Activated CD4-positive, alpha-beta T cell treated with anti-CD3 and anti-CD28 coated beads, Interleukin-2, amount 50 U/mL, for 4 hours (primary cell): ENCODE measurements at regions not wholly inside any gene's neighbourhood (a gene's known extent, or its start where the extent isn't known, plus 50 kb on each side); places are given as distances from the start of the nearest gene placed in this dataset.

Experiments used
- DNase-seq, 2 experiments: peaks; one replicate each; pipeline ENCODE4 v3.0.0-alpha.2; 2020

DNA sequence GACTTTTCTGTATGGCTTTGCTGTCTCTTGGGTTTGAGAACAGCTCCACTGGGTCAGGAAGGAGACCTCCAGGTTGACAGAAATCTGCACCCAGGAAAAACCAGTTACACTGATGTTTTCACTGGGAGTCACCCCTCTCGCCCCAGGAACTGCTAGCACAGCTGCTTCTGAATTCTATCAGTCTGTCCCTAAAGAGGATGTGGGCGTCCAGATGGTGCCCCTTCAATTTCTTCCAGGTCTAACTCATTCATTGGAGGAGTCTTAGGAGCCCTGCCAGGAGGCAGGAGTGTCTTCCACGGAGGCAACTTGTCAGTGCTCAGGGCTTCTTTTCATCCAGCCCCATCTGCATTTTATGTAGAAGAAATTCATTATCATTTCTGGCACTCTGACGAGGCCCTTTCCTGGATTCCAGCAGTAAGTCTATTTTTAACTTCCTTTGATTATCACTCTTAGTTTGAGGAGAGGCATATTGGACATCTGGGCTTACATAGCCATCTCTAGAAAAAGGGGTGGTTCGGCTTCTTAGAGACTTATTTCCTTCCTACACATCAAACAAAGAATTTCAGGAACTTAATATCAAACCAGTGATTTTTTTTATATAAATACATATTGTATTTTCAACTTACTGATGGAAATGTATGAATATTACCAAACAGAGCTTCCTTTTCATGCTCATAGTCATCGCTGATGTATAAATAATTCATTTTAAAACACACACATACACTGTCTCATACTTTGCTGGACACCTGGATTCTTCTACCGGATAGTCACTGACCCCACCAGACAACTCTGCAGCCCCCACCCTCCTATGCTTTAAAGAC lies 148.8 kb downstream of the IRX2 start:
- no peak for DNase-seq

DNA sequence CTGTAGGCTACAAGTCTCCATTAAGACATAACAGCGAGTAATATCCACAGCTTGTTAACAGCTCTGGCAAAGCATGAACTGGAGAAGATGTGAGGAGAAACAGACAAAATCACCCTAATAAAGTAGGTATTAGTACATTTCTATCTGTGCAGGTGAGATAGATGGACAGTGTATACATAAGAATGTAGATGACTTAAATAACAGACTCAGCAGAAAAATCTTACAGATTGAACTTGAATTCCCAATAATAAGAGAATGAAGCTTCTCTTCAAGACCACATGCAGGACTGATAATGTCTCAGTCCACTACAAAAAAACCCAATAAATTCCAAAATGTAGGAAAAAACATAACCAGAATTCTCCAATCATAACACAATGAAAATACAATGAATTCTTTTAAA lies 153.0 kb downstream of the IRX2 start:
- no peak for DNase-seq

- DNase-seq, result no peak
Observed at GRCh38 chr5:2594701-2595100, 156.8 kb downstream of the IRX2 start.

GRCh38 chr5:2592766-2593165 lies 158.7 kb downstream of the IRX2 start:
- DNase-seq, result no peak

- no peak for DNase-seq
Observed at GRCh38 chr5:2591777-2592453, 159.6 kb downstream of the IRX2 start.

- no peak for DNase-seq
Observed at GRCh38 chr5:2588850-2589501, 162.5 kb downstream of the IRX2 start.

DNA sequence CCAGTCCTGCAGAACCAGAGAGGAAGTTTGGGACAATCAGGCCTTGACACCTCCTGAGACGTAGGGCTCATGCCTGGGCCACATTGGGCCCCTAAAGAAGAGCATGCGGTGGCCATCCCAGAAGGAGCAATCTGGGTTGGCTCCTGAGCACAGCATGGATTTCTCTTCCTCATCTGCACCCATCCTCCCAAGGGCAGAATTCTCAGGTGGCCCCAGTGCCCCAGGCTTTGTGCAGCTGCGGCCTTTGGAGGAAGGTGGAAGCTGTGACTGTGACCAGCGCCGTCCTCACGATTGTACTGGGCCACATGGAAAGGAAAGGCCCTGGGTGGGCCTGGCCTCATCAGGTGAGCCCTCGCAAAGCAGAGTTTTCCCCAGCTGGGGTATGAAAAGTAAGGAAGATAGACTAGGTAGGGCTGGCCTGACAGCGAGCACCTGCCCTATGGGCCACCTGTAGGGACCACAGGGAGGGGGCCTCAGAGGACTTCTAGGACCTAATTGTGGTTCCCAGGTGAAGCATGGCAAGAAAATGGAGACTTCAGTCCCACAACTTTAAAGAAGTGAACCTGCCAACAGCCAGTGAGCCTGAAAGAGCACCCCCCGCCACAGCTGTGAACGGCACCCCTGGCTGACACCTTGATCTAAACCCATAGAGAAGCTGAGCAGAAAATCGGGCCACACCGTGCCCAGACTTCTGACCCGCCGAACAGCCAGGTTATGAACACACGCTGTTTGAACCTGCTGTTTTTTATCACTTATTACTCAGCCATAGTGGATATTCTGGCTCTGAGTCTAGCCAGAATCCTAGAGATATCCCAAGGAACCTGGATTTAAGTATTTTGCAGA lies 164.1 kb downstream of the IRX2 start:
- no peak for DNase-seq

DNA sequence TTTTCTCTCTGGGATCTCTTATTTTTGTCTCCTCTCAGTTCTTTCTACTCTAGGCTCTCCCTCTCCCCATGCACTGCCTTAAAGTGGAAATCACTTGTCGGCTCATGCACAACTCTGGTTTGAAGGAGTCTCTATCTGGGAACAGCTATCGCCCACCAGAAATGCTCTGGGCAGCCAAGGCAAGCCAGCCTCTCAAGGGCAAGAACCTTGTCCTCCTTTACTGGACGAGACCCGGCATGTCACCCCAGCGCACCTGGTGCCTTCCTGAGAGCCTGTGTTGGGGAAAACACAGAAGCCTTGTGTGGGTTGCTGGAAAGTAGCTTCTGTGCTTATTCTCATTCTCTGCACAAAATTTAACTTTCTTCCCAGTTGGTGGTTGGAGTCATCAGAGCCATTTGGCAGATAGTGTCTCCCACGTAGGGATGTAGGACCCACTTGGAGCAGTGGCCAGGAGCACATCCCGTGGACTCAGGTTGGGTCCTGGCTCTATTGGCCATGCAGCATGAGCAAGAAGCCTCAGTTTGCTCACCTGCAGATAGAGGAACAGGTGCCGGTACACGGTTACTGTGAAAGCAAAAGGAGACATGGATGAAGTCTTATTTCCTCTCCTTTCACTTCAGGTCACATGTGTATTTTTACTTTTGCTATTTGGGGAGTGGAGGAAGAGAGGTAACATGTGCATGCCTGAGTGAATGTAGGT lies 165.3 kb downstream of the IRX2 start:
- no peak for DNase-seq

DNA sequence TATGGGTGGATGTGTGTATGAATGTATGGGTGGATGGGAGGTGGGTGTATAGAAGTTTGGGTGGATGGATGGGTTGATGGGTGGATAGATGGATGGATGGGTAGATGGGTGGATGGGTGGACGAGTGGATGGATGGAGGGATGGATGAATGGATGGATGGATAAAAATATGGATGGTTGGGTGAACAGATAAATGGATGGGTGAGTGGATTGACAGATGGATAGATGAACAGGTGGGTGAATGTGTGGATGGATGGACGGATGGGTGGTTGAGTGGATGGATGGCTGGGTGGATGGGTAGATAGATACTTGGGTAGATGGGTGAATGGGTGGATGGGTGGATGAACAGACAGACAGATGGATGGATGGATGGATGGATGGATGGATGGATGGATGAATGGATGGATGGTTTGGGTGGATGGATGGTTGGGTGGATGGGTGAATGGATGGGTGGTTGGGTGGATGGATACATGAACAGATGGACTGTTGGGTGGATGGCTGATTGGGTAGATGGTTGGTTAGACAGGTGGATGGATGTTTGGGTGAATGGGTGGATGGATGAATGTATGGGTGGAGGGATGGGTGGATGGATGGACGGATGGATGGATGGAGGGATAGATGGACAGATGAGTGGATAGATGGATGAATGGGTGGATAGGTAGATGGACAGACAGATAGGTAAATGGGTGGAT lies 166.8 kb downstream of the IRX2 start:
- DNase-seq, result no peak

DNA sequence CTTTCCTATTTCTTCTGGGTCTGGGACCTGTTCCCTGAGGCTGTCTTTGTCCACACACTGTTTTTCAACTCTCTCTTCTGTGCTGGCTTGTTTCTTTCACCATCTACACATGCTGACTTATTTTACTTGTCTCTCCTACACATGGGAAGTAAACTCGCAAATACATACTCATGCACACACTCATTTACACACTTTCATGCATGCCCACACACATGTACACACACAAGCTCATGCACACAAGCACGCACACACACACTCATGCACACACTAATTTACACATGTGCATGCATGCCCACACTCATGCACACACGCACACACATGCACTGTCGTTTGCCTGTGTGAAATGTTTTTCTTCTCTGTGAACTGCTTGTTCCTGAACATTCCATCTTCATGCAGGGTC lies 169.0 kb downstream of the IRX2 start:
- DNase-seq, result no peak

DNA sequence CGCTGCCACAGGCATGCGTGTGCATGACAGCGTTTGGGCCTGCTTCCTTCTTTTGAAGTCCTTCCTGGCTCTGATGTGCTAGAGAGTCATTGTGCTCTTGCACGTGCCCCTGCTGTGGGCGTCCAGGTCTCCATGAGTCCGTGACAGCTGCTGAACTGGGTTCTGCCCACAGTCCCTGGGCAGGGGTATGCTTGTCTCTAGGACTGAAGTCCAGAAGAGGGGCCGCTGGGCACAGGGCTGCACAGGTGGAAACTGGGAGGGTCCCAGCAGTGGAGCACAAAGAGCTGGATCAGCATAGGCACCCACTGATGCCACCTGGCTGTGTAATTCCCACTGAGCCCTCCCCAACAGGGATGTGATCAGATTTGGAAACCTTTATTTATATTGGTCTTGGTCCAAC lies 169.4 kb downstream of the IRX2 start:
- no peak for DNase-seq

GRCh38 chr5:2581418-2581817 lies 170.1 kb downstream of the IRX2 start:
- no peak for DNase-seq

- DNase-seq, result no peak
Observed at GRCh38 chr5:2579126-2579525, 172.4 kb downstream of the IRX2 start.

DNA sequence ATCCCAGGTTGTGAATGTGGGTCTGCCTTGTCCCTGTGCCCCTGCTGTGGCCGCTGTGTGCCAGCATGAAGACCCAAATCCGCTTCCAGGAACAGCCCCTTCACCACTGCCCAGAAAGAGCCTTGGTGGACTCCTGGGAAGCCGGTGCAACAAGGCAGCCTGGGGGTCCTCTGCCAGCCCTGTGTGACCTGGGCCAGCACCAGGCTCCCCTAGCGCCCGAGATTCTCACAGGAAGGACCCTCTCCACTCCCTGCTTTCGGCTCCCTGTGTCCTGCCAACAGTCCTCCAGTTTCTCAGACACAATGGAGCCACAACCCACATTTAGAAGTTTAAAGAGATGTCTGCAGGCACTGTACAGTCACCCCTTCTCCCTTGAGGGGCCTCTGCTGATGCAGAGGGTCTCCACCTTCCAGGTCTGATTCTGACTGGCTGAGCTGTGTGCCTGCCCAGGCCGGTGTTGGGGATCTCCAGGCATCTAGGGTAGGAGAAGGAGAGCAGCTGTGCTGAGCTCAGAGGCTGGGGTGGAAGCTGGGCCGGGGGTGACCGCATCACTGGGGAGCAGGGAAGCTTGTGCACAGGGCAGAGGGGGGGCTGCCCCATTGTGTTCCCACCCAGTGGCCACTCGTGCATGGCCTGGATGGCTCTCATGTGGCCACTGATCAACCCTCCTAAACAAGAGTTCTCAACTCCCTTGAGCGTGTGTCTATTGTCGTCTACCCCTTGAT lies 174.0 kb downstream of the IRX2 start:
- DNase-seq, result no peak

- no peak for DNase-seq
Observed at GRCh38 chr5:2576823-2577222, 174.7 kb downstream of the IRX2 start.

DNA sequence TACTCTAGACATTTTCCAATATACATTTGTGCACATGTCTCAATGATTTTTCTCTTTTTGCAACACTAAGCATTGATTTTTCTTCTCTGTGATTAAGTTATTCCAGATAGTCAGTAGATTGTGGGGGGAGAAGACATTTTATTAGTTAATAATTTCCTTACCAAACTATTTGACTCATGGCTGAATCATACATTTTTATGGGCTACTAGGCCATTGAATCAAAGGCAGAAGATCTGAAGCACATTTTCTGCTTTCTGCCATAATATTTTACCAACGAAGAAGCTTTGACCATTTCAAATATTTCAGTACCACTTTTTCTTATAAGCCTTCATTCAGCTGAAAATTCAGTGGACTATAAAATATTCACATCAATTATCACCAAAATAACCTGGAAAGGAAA lies 175.6 kb downstream of the IRX2 start:
- no peak for DNase-seq

- DNase-seq, result no peak
Observed at GRCh38 chr5:2575292-2575691, 176.2 kb downstream of the IRX2 start.

- no peak for DNase-seq
Observed at GRCh38 chr5:2574155-2574554, 177.3 kb downstream of the IRX2 start.

GRCh38 chr5:2570586-2570985 lies 180.9 kb downstream of the IRX2 start:
- no peak for DNase-seq

DNA sequence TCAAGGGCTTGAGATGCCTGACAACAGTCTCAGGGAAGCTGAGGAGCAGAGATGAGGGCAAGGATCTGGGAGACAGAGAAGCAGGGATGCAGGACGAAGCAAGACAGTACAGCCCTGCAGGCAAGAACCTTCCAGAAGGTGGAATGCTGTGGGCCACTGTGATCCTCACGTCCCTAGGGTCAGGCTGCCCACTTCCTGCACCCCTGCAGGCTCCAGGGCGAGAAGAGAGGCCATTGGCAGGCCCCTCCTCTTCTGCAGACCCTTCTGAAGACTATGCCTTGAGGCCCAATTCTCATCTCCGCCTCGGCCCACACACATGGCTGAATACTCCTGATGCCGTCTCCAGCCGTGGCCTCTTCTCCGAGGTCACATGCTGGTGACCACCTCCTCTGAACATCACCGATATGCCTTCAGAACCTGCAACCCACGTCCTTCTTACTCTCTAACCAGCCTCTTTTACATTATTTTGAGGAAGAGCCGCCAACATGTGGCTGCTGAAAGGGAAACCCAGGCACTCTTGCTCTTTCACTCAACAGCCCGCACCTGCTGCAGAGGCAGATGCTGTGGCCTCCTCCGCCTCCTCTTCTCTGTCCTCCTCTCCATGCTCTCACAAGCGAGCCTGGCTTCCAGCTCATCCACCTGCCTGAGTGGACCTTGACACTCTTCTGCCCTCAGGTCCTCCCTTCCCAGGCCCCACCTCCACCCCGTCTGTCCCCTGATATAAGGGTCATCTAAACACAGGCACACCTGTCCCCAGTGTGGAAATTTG lies 181.5 kb downstream of the IRX2 start:
- DNase-seq, result no peak
